GM13976 (cell line): ENCODE measurements at regions not wholly inside any gene's neighbourhood (a gene's known extent, or its start where the extent isn't known, plus 50 kb on each side); places are given as distances from the start of the nearest gene placed in this dataset.
"Not testable (repeated sequence)": the region's sequence is repeated elsewhere in the genome, so short reads cannot be mapped to it uniquely, and the experiment has no call there.

ENCODE experiments used
- DNase-seq: peaks from one replicate; pipeline ENCODE4 v3.0.0; 2012; ENCODE audit warnings: low spot score
- CTCF ChIP-seq: IDR thresholded peaks from 2 replicates; pipeline ENCODE4 v1.5.1; 2012; ENCODE audit warnings: borderline replicate concordance, mild to moderate bottlenecking; ENCODE audit not compliant: insufficient read depth; ENCODE audit errors: extremely low read depth, missing control alignments, control extremely low read depth
- in situ Hi-C: fragments of 300-500 bp; cut with MboI; formaldehyde crosslinking; loops from one replicate; pipeline ENCODE4 v1.12.0; 2022; ENCODE audit warnings: low sequenced_read_pairs, mixed read lengths, inconsistent platforms; ENCODE audit not compliant: unreplicated experiment

- in situ Hi-C loops, result no loop called here
- no peak for DNase-seq
- no peak for TF ChIP-seq CTCF
Measured at GRCh38 chr14:89674240-89674639, 257.2 kb upstream of the FOXN3 start.

- TF ChIP-seq CTCF, result no peak
- in situ Hi-C loops, result no loop called here
- no peak for DNase-seq
Measured at GRCh38 chr14:89673512-89674225, 256.6 kb upstream of the FOXN3 start.

GRCh38 chr14:89672636-89673511, 255.8 kb upstream of the FOXN3 start:
- in situ Hi-C loops, result no loop called here
- no peak for TF ChIP-seq CTCF
- DNase-seq, result no peak

- DNase-seq, result peak; percentile 23
- no peak for TF ChIP-seq CTCF
- in situ Hi-C loops, result no loop called here
Measured at GRCh38 chr14:89669193-89669592, 252.2 kb upstream of the FOXN3 start.

GRCh38 chr14:89667983-89668382, 250.9 kb upstream of the FOXN3 start:
- no peak for TF ChIP-seq CTCF
- no peak for DNase-seq
- in situ Hi-C loops, result no loop called here

GRCh38 chr14:89665300-89666081, 248.5 kb upstream of the FOXN3 start:
- in situ Hi-C loops, DNase-seq: not testable (repeated sequence)
